Ishikawa (cell line): ENCODE measurements at regions not wholly inside any gene's neighbourhood (a gene's known extent, or its start where the extent isn't known, plus 50 kb on each side); places are given as distances from the start of the nearest gene placed in this dataset.

Source experiments
- CEBPB ChIP-seq: IDR thresholded peaks from 2 replicates; pipeline ENCODE4 v1.6.1; 2012
- CREB1 ChIP-seq: IDR thresholded peaks from 2 replicates; pipeline ENCODE4 v1.6.1; 2012; ENCODE audit warnings: low read depth
- EGR1 ChIP-seq: IDR thresholded peaks from 2 replicates; pipeline ENCODE4 v1.6.1; 2012
- EP300 ChIP-seq: IDR thresholded peaks from 2 replicates; pipeline ENCODE4 v1.6.1; 2012; ENCODE audit warnings: borderline replicate concordance
- FOXM1 ChIP-seq: IDR thresholded peaks from 2 replicates; pipeline ENCODE4 v1.6.1; 2012; ENCODE audit warnings: low read depth, borderline replicate concordance
- MAX ChIP-seq: IDR thresholded peaks from 2 replicates; pipeline ENCODE4 v1.6.1; 2012
- NFIC ChIP-seq: IDR thresholded peaks from 2 replicates; pipeline ENCODE4 v1.6.1; 2012
- RAD21 ChIP-seq: IDR thresholded peaks from 2 replicates; pipeline ENCODE4 v1.6.1; 2012; ENCODE audit warnings: low read depth
- REST ChIP-seq: IDR thresholded peaks from 2 replicates; pipeline ENCODE4 v1.6.1; 2012; ENCODE audit warnings: low read depth, mild to moderate bottlenecking
- TAF1 ChIP-seq: IDR thresholded peaks from 2 replicates; pipeline ENCODE4 v1.6.1; 2012; ENCODE audit warnings: low read depth, mild to moderate bottlenecking
- TCF12 ChIP-seq: IDR thresholded peaks from 2 replicates; pipeline ENCODE4 v1.6.1; 2012; ENCODE audit warnings: low read depth
- TEAD4 ChIP-seq: IDR thresholded peaks from 2 replicates; pipeline ENCODE4 v1.6.1; 2012
- USF1 ChIP-seq: IDR thresholded peaks from 2 replicates; pipeline ENCODE4 v1.6.1; 2012
- YY1 ChIP-seq: IDR thresholded peaks from 2 replicates; pipeline ENCODE4 v1.6.1; 2012; ENCODE audit warnings: low read depth
- ZBTB7A ChIP-seq: IDR thresholded peaks from 2 replicates; pipeline ENCODE4 v1.6.1; 2012; ENCODE audit warnings: low read depth

GRCh38 chr2:180111901-180112300, 104.8 kb upstream of the CWC22 start:
- no peak for TF ChIP-seq USF1
- no peak for TF ChIP-seq EP300
- TF ChIP-seq ZBTB7A = no peak
- TF ChIP-seq YY1 = no peak
- no peak for TF ChIP-seq CEBPB
- TF ChIP-seq CREB1 = no peak
- no peak for TF ChIP-seq TCF12
- no peak for TF ChIP-seq TAF1
- TF ChIP-seq TEAD4 = no peak
- no peak for TF ChIP-seq MAX
- no peak for TF ChIP-seq EGR1

GRCh38 chr2:180110469-180110868, 103.4 kb upstream of the CWC22 start:
- TF ChIP-seq RAD21 (no peak), TCF12 (no peak), NFIC (no peak), TEAD4 (no peak), CREB1 (no peak), FOXM1 (no peak), CEBPB (no peak), REST (no peak)

GRCh38 chr2:180101846-180102245, 94.7 kb upstream of the CWC22 start:
- TF ChIP-seq TEAD4 = no peak
- no peak for TF ChIP-seq TCF12
- no peak for TF ChIP-seq REST
- no peak for TF ChIP-seq MAX
- TF ChIP-seq EGR1 = no peak
- no peak for TF ChIP-seq CREB1
- no peak for TF ChIP-seq CEBPB
- TF ChIP-seq FOXM1 = no peak
- no peak for TF ChIP-seq ZBTB7A
- no peak for TF ChIP-seq YY1
- no peak for TF ChIP-seq NFIC

- TF ChIP-seq EGR1 (no peak), CEBPB (no peak), USF1 (no peak), ZBTB7A (no peak), TEAD4 (no peak), TCF12 (no peak), RAD21 (no peak), CREB1 (no peak), REST (no peak), YY1 (no peak), TAF1 (no peak), FOXM1 (no peak), NFIC (no peak)
Measured at GRCh38 chr2:180099308-180099707, 92.2 kb upstream of the CWC22 start.

GRCh38 chr2:180085144-180085543, 78.0 kb upstream of the CWC22 start:
- TF ChIP-seq RAD21 (no peak), TEAD4 (no peak), CREB1 (no peak), TCF12 (no peak), NFIC (no peak), USF1 (no peak), CEBPB (no peak), YY1 (no peak)
